Parathyroid adenoma (tissue), 2 donors: ENCODE measurements at regions not wholly inside any gene's neighbourhood (a gene's known extent, or its start where the extent isn't known, plus 50 kb on each side); places are given as distances from the start of the nearest gene placed in this dataset.

Experiments used
- H2AFZ ChIP-seq: fragments of 300-600 bp; sonication (generic); one replicate; pipeline ENCODE4 v1.7.0; 2017; ENCODE audit warnings: antibody characterized with exemption, mild to moderate bottlenecking
- H3K27ac ChIP-seq: fragments of 300-600 bp; sonication (generic); one replicate; pipeline ENCODE4 v1.7.0; 2017
- H3K27me3 ChIP-seq: fragments of 300-600 bp; sonication (generic); one replicate; pipeline ENCODE4 v1.7.0; 2017; ENCODE audit warnings: low read length; ENCODE audit not compliant: control insufficient read depth, insufficient read depth
- H3K36me3 ChIP-seq: fragments of 300-600 bp; sonication (generic); one replicate; pipeline ENCODE4 v1.7.0; 2017; ENCODE audit warnings: low read length; ENCODE audit not compliant: control insufficient read depth, insufficient read depth
- H3K4me1 ChIP-seq: fragments of 300-600 bp; sonication (generic); one replicate; pipeline ENCODE4 v1.7.0; 2017; ENCODE audit warnings: control low read depth
- H3K4me2 ChIP-seq: fragments of 300-600 bp; sonication (generic); one replicate; pipeline ENCODE4 v1.7.0; 2017; ENCODE audit warnings: low read length
- H3K4me3 ChIP-seq: fragments of 300-600 bp; sonication (generic); one replicate; pipeline ENCODE4 v1.7.0; 2017; ENCODE audit warnings: low read depth, low read length
- H3K79me2 ChIP-seq: fragments of 300-600 bp; sonication (generic); one replicate; pipeline ENCODE4 v1.7.0; 2017; ENCODE audit warnings: control low read depth
- H3K9ac ChIP-seq: fragments of 300-600 bp; sonication (generic); one replicate; pipeline ENCODE4 v1.7.0; 2017; ENCODE audit warnings: mild to moderate bottlenecking
- H3K9me3 ChIP-seq: fragments of 300-600 bp; sonication (generic); one replicate; pipeline ENCODE4 v1.7.0; 2017; ENCODE audit warnings: low read length; ENCODE audit not compliant: control insufficient read depth
- CTCF ChIP-seq: fragments of 300-600 bp; sonication (generic); IDR thresholded peaks from one replicate; pipeline ENCODE4 v1.7.0; 2017; ENCODE audit warnings: antibody characterized with exemption, mild to moderate bottlenecking
- donor health status: primary hyperparathyroidism.

- Histone ChIP-seq H3K27me3 (no peaks in the 10 kb centered on the region), H3K27ac (no peak overlapping the region), H3K4me1 (no peaks in the 10 kb centered on the region), H3K4me2 (no peak overlapping the region), H3K9me3 (no peaks in the 10 kb centered on the region), H3K4me3 (no peak overlapping the region), H3K36me3 (no peaks in the 10 kb centered on the region), H3K9ac (no peak overlapping the region), H3K79me2 (no peaks in the 10 kb centered on the region), H2AFZ (no peak overlapping the region)
- TF ChIP-seq CTCF: no peak
These were observed 105.7 kb upstream of the AGA start for GRCh38 chr4:177547985-177548384.

GRCh38 chr4:177555007-177555574 is 112.9 kb upstream of the AGA start:
- H3K36me3 ChIP-seq: no peaks in the 10 kb centered on the region
- no peaks in the 10 kb centered on the region for H3K9me3 ChIP-seq
- no peak overlapping the region for H3K9ac ChIP-seq
- H3K4me1 ChIP-seq: no peaks in the 10 kb centered on the region
- no peak overlapping the region for H3K4me2 ChIP-seq
- H3K27ac ChIP-seq: no peak overlapping the region
- H2AFZ ChIP-seq: no peak overlapping the region
- H3K27me3 ChIP-seq: no peaks in the 10 kb centered on the region
- H3K4me3 ChIP-seq: no peak overlapping the region
- no peaks in the 10 kb centered on the region for H3K79me2 ChIP-seq
- no peak for TF ChIP-seq CTCF

GRCh38 chr4:177557416-177557815 is 115.2 kb upstream of the AGA start:
- Histone ChIP-seq H3K9ac (no peak overlapping the region), H3K4me3 (no peak overlapping the region), H3K79me2 (no peaks in the 10 kb centered on the region), H3K4me1 (no peaks in the 10 kb centered on the region), H3K4me2 (no peak overlapping the region), H3K9me3 (no peaks in the 10 kb centered on the region), H3K27ac (no peak overlapping the region), H3K27me3 (no peaks in the 10 kb centered on the region), H3K36me3 (no peaks in the 10 kb centered on the region), H2AFZ (no peak overlapping the region)
- TF ChIP-seq CTCF: no peak

GRCh38 chr4:177558995-177559394 is 116.8 kb upstream of the AGA start:
- H3K27me3 ChIP-seq: no peaks in the 10 kb centered on the region
- H3K79me2 ChIP-seq: no peaks in the 10 kb centered on the region
- no peaks in the 10 kb centered on the region for H3K4me1 ChIP-seq
- no peak overlapping the region for H3K27ac ChIP-seq
- TF ChIP-seq CTCF: no peak
- H3K4me2 ChIP-seq: no peak overlapping the region
- no peaks in the 10 kb centered on the region for H3K9me3 ChIP-seq
- no peak overlapping the region for H2AFZ ChIP-seq
- no peaks in the 10 kb centered on the region for H3K36me3 ChIP-seq
- no peak overlapping the region for H3K4me3 ChIP-seq
- no peak overlapping the region for H3K9ac ChIP-seq

- Histone ChIP-seq H3K4me3 (no peak overlapping the region), H3K36me3 (no peaks in the 10 kb centered on the region), H3K27me3 (no peaks in the 10 kb centered on the region), H3K4me1 (no peaks in the 10 kb centered on the region), H3K27ac (no peak overlapping the region), H3K9me3 (no peaks in the 10 kb centered on the region), H3K79me2 (no peaks in the 10 kb centered on the region), H2AFZ (no peak overlapping the region), H3K9ac (no peak overlapping the region), H3K4me2 (no peak overlapping the region)
- TF ChIP-seq CTCF: no peak
These were observed 119.9 kb upstream of the AGA start for GRCh38 chr4:177562163-177562562.
